Smooth muscle cell (in vitro differentiated cells): ENCODE measurements at regions not wholly inside any gene's neighbourhood (a gene's known extent, or its start where the extent isn't known, plus 50 kb on each side); places are given as distances from the start of the nearest gene placed in this dataset.

Experiments used
- DNase-seq: peaks from one replicate; lab custom pipeline; 2025; ENCODE audit not compliant: unreplicated experiment; lab: John Stamatoyannopoulos, UW
- H2AFZ ChIP-seq: fragments of 200-600 bp; sonication (generic); 2 replicates; pipeline ENCODE4 v1.6.0; 2016; ENCODE audit warnings: antibody characterized with exemption, low read depth, mild to moderate bottlenecking
- H3F3A ChIP-seq: fragments of 200-600 bp; sonication (generic); 2 replicates; pipeline ENCODE4 v1.6.0; 2017; ENCODE audit warnings: antibody characterized with exemption, low read depth
- H3K27ac ChIP-seq: fragments of 200-600 bp; sonication (generic); 2 replicates; pipeline ENCODE4 v1.5.1; 2016; ENCODE audit warnings: low read depth, mild to moderate bottlenecking
- H3K27me3 ChIP-seq: fragments of 200-600 bp; sonication (generic); 2 replicates; pipeline ENCODE4 v1.6.1; 2016; ENCODE audit warnings: low read depth, mild to moderate bottlenecking
- H3K36me3 ChIP-seq: fragments of 200-600 bp; sonication (generic); 2 replicates; pipeline ENCODE4 v1.5.1; 2016; ENCODE audit warnings: low read depth
- H3K4me1 ChIP-seq: fragments of 200-600 bp; sonication (generic); 2 replicates; pipeline ENCODE4 v1.5.1; 2016; ENCODE audit warnings: low read depth
- H3K4me2 ChIP-seq: fragments of 200-600 bp; sonication (generic); 2 replicates; pipeline ENCODE4 v1.6.0; 2016; ENCODE audit warnings: mild to moderate bottlenecking
- H3K4me3 ChIP-seq: fragments of 200-600 bp; sonication (generic); 2 replicates; pipeline ENCODE4 v1.5.1; 2016; ENCODE audit warnings: mild to moderate bottlenecking
- H3K79me2 ChIP-seq: fragments of 200-600 bp; sonication (generic); 2 replicates; pipeline ENCODE4 v1.6.0; 2016; ENCODE audit warnings: low read depth, mild to moderate bottlenecking
- H3K9ac ChIP-seq: fragments of 200-600 bp; sonication (generic); 2 replicates; pipeline ENCODE4 v1.6.0; 2016; ENCODE audit warnings: low read depth
- H3K9me3 ChIP-seq: fragments of 200-600 bp; sonication (generic); replicated peaks from 2 replicates; pipeline ENCODE4 v1.5.1; 2016; ENCODE audit warnings: low read depth
- H4K20me1 ChIP-seq: fragments of 200-600 bp; sonication (generic); 2 replicates; pipeline ENCODE4 v1.6.0; 2016; ENCODE audit warnings: low read depth
- WGBS: methylation state at CpG from one replicate; pipeline ENCODE4 v1.1.7; 2016; ENCODE audit warnings: low lambda C conversion rate; 5-methylcytosine and 5-hydroxymethylcytosine counted together
- TF ChIP-seq, protein P1 (sequence below): fragments of 200-600 bp; sonication (generic); IDR thresholded peaks from 2 replicates; pipeline ENCODE4 v1.5.1; 2017; ENCODE audit warnings: borderline replicate concordance, mild to moderate bottlenecking, antibody characterized with exemption; ENCODE audit not compliant: insufficient read depth, poor library complexity, severe bottlenecking

- H3K4me1 ChIP-seq: no peaks in the 10 kb centered on the region
- WGBS: 50% methylated on average over 4 of the region's 4 CpGs
- no peak overlapping the region for H3K9ac ChIP-seq
- no peaks in the 10 kb centered on the region for H3K79me2 ChIP-seq
- H3K4me3 ChIP-seq: no peak overlapping the region
- H3K9me3 ChIP-seq: no peaks in the 10 kb centered on the region
- DNase-seq: no peak
- no peak overlapping the region for H3K27ac ChIP-seq
- H3F3A ChIP-seq: no peaks in the 10 kb centered on the region
- no peaks in the 10 kb centered on the region for H4K20me1 ChIP-seq
- H3K27me3 ChIP-seq: no peaks in the 10 kb centered on the region
- H3K36me3 ChIP-seq: no peaks in the 10 kb centered on the region
- H2AFZ ChIP-seq: no peak overlapping the region
- TF ChIP-seq, protein P1, sequence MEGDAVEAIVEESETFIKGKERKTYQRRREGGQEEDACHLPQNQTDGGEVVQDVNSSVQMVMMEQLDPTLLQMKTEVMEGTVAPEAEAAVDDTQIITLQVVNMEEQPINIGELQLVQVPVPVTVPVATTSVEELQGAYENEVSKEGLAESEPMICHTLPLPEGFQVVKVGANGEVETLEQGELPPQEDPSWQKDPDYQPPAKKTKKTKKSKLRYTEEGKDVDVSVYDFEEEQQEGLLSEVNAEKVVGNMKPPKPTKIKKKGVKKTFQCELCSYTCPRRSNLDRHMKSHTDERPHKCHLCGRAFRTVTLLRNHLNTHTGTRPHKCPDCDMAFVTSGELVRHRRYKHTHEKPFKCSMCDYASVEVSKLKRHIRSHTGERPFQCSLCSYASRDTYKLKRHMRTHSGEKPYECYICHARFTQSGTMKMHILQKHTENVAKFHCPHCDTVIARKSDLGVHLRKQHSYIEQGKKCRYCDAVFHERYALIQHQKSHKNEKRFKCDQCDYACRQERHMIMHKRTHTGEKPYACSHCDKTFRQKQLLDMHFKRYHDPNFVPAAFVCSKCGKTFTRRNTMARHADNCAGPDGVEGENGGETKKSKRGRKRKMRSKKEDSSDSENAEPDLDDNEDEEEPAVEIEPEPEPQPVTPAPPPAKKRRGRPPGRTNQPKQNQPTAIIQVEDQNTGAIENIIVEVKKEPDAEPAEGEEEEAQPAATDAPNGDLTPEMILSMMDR: no peak
- H3K4me2 ChIP-seq: no peak overlapping the region
These were observed 212.3 kb upstream of the DAPK1 start for GRCh38 chr9:87285183-87285850.

- H3K4me1 ChIP-seq: no peaks in the 10 kb centered on the region
- H3F3A ChIP-seq: no peaks in the 10 kb centered on the region
- no peak overlapping the region for H2AFZ ChIP-seq
- no peak for DNase-seq
- H3K9me3 ChIP-seq: no peaks in the 10 kb centered on the region
- H3K27ac ChIP-seq: no peak overlapping the region
- TF ChIP-seq, protein P1: no peak
- H3K4me3 ChIP-seq: no peak overlapping the region
- H3K27me3 ChIP-seq: no peaks in the 10 kb centered on the region
- H3K79me2 ChIP-seq: no peaks in the 10 kb centered on the region
- H4K20me1 ChIP-seq: no peaks in the 10 kb centered on the region
- H3K36me3 ChIP-seq: peaks cover under 1% of the 10 kb centered on the region
- H3K9ac ChIP-seq: no peak overlapping the region
- no peak overlapping the region for H3K4me2 ChIP-seq
These were observed 211.2 kb upstream of the DAPK1 start for GRCh38 chr9:87286506-87286905.

DNA sequence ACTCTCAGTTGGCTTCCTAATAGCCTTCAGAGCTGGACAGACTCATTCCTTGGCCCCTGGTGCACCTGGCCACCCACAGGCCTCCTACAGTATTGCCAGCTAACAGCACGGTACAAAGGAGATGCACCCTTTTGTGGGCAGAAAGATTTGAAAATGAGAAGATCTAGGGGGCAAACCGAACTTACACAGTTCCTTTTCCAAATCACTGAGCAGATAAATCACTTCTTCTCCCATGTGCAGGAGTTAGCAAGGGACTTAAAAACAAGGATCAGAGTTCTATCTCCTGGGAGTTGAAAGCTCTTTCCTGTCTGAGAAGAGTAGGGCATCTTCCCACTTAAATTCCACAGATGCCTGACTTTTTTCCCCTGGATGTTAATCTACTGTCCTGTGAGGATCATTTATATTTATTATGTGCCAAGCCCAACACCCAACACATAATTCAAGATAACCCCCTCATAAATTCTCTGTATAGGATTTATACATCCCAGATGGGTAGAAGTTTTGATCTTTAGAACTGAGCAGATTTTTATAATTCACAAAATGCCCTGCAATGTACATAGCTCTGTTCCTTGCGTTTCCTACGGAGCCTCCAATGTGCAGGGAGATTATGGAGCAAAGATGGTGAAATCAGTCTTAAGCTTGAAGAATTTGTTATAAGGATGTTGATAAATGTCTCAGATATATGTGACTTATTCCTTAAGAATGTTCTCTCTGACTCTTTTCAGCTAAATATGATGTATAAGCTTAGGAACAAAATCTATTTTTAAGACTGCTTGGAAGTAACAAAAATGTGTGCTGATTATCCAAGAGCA lies 207.2 kb upstream of the DAPK1 start:
- no peak overlapping the region for H3K4me3 ChIP-seq
- H3K4me1 ChIP-seq: no peaks in the 10 kb centered on the region
- no peak overlapping the region for H3K9ac ChIP-seq
- H3F3A ChIP-seq: no peaks in the 10 kb centered on the region
- no peaks in the 10 kb centered on the region for H3K79me2 ChIP-seq
- H3K4me2 ChIP-seq: peak overlapping the region; percentile 62
- H3K9me3 ChIP-seq: no peaks in the 10 kb centered on the region
- no peaks in the 10 kb centered on the region for H3K27me3 ChIP-seq
- WGBS: 20% methylated on average over 4 of the region's 4 CpGs
- DNase-seq: no peak
- TF ChIP-seq, protein P1: peak; percentile 23
- H3K36me3 ChIP-seq: peaks cover 3% of the 10 kb centered on the region
- no peak overlapping the region for H2AFZ ChIP-seq
- H4K20me1 ChIP-seq: no peaks in the 10 kb centered on the region
- H3K27ac ChIP-seq: peak overlapping the region; percentile 50
